Right lobe of liver (tissue), 6 donors: ENCODE measurements at regions not wholly inside any gene's neighbourhood (a gene's known extent, or its start where the extent isn't known, plus 50 kb on each side); places are given as distances from the start of the nearest gene placed in this dataset.

Source experiments
- ATAC-seq, 4 donors: fragments of 200-7000 bp; cut with Tn5 transposase; one replicate each; pipeline ENCODE4 v1.9.1; 2020; ENCODE audit warnings: mild to moderate bottlenecking in 4 of 4, moderate library complexity in 4 of 4
- DNase-seq, 3 donors: peaks; one replicate each; pipeline ENCODE4 v3.0.0-alpha.2; 2020
- H3K27ac ChIP-seq, 3 donors: fragments of 200-600 bp; one replicate each; pipeline ENCODE4 v1.8.0; 2022
- H3K27me3 ChIP-seq, 2 donors: fragments of 200-600 bp; one replicate each; pipeline ENCODE4 v1.8.0; 2022
- H3K36me3 ChIP-seq, 4 donors: fragments of 200-600 bp; sonication (generic) in 1 of 4; one replicate each; pipeline versions ENCODE4 v1.5.1 to v1.8.0; 2017 to 2022; ENCODE audit warnings: control low read depth in 1 of 4
- H3K4me1 ChIP-seq, 4 donors: fragments of 200-600 bp; sonication (generic) in 1 of 4; one replicate each; pipeline versions ENCODE4 v1.5.1 to v1.8.0; 2017 to 2022; ENCODE audit warnings: control low read depth in 1 of 4
- H3K4me3 ChIP-seq, 3 donors: fragments of 200-600 bp; one replicate each; pipeline ENCODE4 v1.8.0; 2022
- H3K9me3 ChIP-seq, 4 donors: fragments of 200-600 bp; sonication (generic) in 1 of 4; one replicate each; pipeline versions ENCODE4 v1.5.1 to v1.8.0; 2017 to 2022; ENCODE audit warnings: control low read depth in 1 of 4
- POLR2A ChIP-seq: fragments of 450-650 bp; IDR thresholded peaks from one replicate; pipeline ENCODE4 v1.6.1; 2017; ENCODE audit warnings: antibody characterized with exemption, mild to moderate bottlenecking
- WGBS: methylation state at CpG from one replicate; pipeline ENCODE4 v1.1.6; 2018; ENCODE audit warnings: low coverage, low lambda C conversion rate; ENCODE audit not compliant: insufficient coverage; ENCODE audit errors: missing lambda C conversion rate; 5-methylcytosine and 5-hydroxymethylcytosine counted together
- intact Hi-C, 2 donors: fragments of 100-400 bp; cut with DNase I; formaldehyde crosslinking; loops; one replicate each; pipeline versions ENCODE4 v1.11.2 to v1.14.1; 2022
- TF ChIP-seq, protein P1 (sequence below), 4 donors: fragments of 200-600 bp in 3 of 4; fragments of 450-650 bp in 1 of 4; IDR thresholded peaks; one replicate each; pipeline versions ENCODE4 v1.5.1 to v1.8.0; 2016 to 2022; ENCODE audit warnings: antibody characterized with exemption in 4 of 4, mild to moderate bottlenecking in 2 of 4
- donor health status: DM: no; HTN: yes; CAD: no.
- donor health status: DM: no; HTN: no; CAD: no.
- donor health status: DM: no; HTN: no; CAD: no.
- donor health status: DM: no; HTN: yes; CAD: no.
- donor health status: DM: no; HTN: yes; CAD: no.

DNA sequence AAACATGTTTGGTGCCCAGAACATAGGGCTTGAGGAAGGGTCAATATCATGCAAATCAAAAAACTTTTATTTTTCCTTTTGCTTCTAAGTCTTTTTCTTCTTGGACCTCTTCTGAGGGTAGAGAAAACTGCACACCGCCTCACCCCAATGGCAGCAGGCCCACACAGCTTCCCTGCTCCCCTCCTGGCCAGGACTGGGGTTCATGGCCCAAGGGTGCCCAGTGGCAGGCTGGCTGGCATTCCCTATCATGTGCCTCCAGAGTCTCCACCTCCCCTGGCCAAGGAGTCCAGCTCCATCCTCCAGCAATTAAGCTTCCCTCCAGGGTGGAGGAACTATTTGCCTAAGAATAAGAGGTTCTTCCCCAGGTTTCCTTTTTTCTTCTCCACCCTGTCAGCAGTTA lies 529.6 kb upstream of the SPANXN1 start:
- no CpG with 5 or more reads among the region's 1 CpG for WGBS
- no peaks in the 10 kb centered on the region for H3K27me3 ChIP-seq
- DNase-seq (no peak), ATAC-seq (no peak)
- intact Hi-C loops: no loop called here
- no peaks in the 10 kb centered on the region for H3K4me1 ChIP-seq
- TF ChIP-seq POLR2A: no peak
- H3K27ac ChIP-seq: no peak overlapping the region
- no peaks in the 10 kb centered on the region for H3K9me3 ChIP-seq
- no peaks in the 10 kb centered on the region for H3K36me3 ChIP-seq
- H3K4me3 ChIP-seq: no peak overlapping the region

DNA sequence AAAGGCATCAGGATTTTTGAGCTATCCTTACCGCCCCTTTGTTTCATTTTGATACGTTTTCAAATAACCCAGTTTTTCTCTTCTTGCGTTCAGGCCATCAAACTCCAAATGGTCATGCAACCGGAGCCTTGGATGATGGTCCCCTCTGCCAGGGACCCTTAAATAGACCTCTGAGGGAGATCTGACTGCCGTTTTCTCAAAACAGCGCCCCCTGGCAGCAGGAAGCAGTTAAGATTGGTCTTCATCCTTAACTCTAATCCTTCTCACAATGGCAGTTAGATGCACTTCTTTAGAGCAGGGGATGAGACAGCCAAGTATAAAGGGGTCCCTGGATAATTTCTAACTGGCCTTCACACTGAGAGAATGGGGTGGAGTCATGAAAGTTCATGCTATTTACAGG lies 525.0 kb upstream of the SPANXN1 start:
- TF ChIP-seq POLR2A: no peak
- TF ChIP-seq, protein P1, sequence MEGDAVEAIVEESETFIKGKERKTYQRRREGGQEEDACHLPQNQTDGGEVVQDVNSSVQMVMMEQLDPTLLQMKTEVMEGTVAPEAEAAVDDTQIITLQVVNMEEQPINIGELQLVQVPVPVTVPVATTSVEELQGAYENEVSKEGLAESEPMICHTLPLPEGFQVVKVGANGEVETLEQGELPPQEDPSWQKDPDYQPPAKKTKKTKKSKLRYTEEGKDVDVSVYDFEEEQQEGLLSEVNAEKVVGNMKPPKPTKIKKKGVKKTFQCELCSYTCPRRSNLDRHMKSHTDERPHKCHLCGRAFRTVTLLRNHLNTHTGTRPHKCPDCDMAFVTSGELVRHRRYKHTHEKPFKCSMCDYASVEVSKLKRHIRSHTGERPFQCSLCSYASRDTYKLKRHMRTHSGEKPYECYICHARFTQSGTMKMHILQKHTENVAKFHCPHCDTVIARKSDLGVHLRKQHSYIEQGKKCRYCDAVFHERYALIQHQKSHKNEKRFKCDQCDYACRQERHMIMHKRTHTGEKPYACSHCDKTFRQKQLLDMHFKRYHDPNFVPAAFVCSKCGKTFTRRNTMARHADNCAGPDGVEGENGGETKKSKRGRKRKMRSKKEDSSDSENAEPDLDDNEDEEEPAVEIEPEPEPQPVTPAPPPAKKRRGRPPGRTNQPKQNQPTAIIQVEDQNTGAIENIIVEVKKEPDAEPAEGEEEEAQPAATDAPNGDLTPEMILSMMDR (IDR thresholded peaks at IDR 0.05): peak in 1 of 4 donors; percentile 5
- no peaks in the 10 kb centered on the region for H3K36me3 ChIP-seq
- no peaks in the 10 kb centered on the region for H3K27me3 ChIP-seq
- H3K27ac ChIP-seq: no peak overlapping the region
- no peak overlapping the region for H3K4me3 ChIP-seq
- no peaks in the 10 kb centered on the region for H3K9me3 ChIP-seq
- ATAC-seq: no peak
- no peak for DNase-seq
- intact Hi-C loops: no loop called here
- 25% methylated on average over 6 of the region's 6 CpGs for WGBS
- no peaks in the 10 kb centered on the region for H3K4me1 ChIP-seq

GRCh38 chrX:144730471-144730870 lies 516.8 kb upstream of the SPANXN1 start:
- TF ChIP-seq, protein P1 (IDR thresholded peaks at IDR 0.05): no peak
- no peak for TF ChIP-seq POLR2A
- Histone ChIP-seq H3K4me1 (no peaks in the 10 kb centered on the region), H3K36me3 (no peaks in the 10 kb centered on the region), H3K27me3 (no peaks in the 10 kb centered on the region), H3K4me3 (no peak overlapping the region), H3K9me3 (no peaks in the 10 kb centered on the region), H3K27ac (no peak overlapping the region)
- no peak for ATAC-seq
- intact Hi-C loops: no loop called here
- 25% methylated on average over 2 of the region's 2 CpGs for WGBS
- DNase-seq: no peak

DNA sequence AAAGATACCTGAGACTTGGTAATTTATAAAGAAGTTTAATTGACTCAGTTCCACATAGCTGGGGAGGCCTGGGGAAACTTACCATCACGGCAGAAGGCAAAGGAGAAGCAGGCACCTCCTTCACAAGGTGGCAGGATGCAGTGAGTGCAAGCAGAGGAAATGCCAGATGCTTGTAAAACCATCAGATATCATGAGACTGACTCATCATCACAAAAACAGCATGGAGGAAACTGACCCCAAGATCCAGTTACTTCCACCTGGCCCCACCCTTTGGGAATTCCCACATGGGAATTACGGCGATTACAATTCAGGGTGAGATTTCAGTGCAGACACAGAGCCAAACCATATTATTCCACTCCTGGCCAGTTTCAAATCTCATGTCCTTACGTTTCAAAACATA lies 514.7 kb upstream of the SPANXN1 start:
- 49% methylated on average over 4 of the region's 4 CpGs for WGBS
- DNase-seq (no peak), ATAC-seq (no peak)
- Histone ChIP-seq H3K36me3 (no peaks in the 10 kb centered on the region), H3K4me3 (no peak overlapping the region), H3K4me1 (no peaks in the 10 kb centered on the region), H3K27ac (no peak overlapping the region), H3K27me3 (no peaks in the 10 kb centered on the region), H3K9me3 (no peaks in the 10 kb centered on the region)
- no peak for TF ChIP-seq POLR2A
- TF ChIP-seq, protein P1 (IDR thresholded peaks at IDR 0.05): no peak
- intact Hi-C loops: no loop called here

- no peaks in the 10 kb centered on the region for H3K27me3 ChIP-seq
- no peaks in the 10 kb centered on the region for H3K36me3 ChIP-seq
- H3K27ac ChIP-seq: no peak overlapping the region
- no peak overlapping the region for H3K4me3 ChIP-seq
- WGBS: 45% methylated on average over 2 of the region's 2 CpGs
- H3K4me1 ChIP-seq: no peaks in the 10 kb centered on the region
- ATAC-seq (no peak), DNase-seq (no peak)
- no peaks in the 10 kb centered on the region for H3K9me3 ChIP-seq
- no peak for TF ChIP-seq POLR2A
- TF ChIP-seq, protein P1 (IDR thresholded peaks at IDR 0.05): no peak
- intact Hi-C loops: no loop called here
Observed at GRCh38 chrX:144738246-144738645, 509.1 kb upstream of the SPANXN1 start.
